ENCODE measurements at regions not wholly inside any gene's neighbourhood (a gene's known extent, or its start where the extent isn't known, plus 50 kb on each side); places are given as distances from the start of the nearest gene placed in this dataset.
A peak's percentile ranks its signal among the peaks of the same experiment; 100 is the strongest.

DNA sequence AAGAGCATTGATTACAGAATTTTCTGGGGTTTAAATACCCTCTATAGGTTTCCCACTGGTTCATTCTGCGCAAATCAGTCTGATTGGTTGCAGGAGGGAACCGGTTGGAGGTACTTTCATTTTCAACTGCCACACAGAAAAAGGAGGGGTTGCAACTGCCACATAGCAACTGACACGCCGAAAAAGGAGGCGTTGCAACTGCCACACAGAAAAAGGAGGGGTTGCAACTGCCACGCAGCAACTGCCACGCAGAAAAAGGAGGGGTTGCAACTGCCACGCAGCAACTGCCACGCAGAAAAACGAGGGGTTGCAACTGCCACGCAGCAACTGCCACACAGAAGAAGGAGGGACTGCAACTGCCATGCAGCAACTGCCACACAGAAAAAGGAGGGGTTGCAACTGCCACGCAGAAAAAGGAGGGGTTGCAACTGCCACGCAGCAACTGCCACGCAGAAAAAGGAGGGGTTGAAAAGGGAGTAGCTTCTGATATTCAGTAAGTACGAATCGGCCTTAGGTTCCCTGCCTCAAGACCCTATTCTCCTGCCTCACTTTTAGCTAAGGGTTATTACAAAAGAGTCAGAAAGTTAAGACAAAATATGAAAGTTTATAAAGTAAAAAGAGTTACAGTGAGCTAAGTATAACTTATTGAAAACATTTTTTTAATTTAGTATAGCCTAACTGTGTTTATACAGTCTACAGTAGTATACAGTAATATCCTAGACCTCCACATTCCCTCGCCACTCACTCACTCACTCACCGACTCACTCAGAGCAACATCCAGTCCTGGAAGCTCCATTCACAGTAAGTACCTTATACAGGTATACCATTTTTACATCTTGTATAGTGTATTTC, 431.8 kb downstream of the KCTD8 start (continued):
- TF ChIP-seq, protein P1, sequence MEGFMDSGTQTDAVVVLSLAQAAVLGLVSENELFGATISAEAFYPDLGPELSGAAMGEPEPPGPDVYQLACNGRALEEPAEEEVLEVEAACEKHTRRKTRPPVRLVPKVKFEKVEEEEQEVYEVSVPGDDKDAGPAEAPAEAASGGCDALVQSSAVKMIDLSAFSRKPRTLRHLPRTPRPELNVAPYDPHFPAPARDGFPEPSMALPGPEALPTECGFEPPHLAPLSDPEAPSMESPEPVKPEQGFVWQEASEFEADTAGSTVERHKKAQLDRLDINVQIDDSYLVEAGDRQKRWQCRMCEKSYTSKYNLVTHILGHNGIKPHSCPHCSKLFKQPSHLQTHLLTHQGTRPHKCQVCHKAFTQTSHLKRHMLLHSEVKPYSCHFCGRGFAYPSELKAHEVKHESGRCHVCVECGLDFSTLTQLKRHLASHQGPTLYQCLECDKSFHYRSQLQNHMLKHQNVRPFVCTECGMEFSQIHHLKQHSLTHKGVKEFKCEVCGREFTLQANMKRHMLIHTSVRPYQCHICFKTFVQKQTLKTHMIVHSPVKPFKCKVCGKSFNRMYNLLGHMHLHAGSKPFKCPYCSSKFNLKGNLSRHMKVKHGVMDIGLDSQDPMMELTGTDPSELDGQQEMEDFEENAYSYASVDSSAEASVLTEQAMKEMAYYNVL (CRISPR knock-in tag; IDR thresholded peaks at IDR 0.05; ENCODE audit: borderline replicate concordance): no peak
- no peak for TF ChIP-seq HNF4G (IDR thresholded peaks at IDR 0.05; ENCODE audit: borderline replicate concordance, low read depth, low read length)
- no peak for TF ChIP-seq HNF4G (CRISPR knock-in tag; IDR thresholded peaks at IDR 0.05; ENCODE audit: borderline replicate concordance, low read depth)
- TF ChIP-seq HNRNPLL (IDR thresholded peaks at IDR 0.05; ENCODE audit: low read depth, low read length, poor library complexity, severe bottlenecking): no peak
- TF ChIP-seq, protein P2, sequence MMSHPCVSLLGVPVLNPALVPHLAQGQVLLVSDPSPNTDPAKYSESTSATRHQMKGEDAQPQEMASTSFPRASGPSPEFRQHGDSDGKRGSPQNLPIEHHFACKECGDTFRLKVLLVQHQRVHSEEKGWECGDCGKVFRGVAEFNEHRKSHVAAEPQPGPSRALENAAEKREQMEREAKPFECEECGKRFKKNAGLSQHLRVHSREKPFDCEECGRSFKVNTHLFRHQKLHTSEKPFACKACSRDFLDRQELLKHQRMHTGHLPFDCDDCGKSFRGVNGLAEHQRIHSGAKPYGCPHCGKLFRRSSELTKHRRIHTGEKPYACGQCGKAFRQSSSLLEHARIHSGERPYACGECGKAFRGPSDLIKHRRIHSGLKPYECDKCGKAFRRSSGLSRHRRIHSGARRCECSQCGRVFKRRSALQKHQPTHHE (CRISPR knock-in tag; IDR thresholded peaks at IDR 0.05; ENCODE audit: borderline replicate concordance): no peak
- no peak for TF ChIP-seq ZMAT3 (CRISPR knock-in tag; conservative IDR thresholded peaks at IDR 0.05)
- TF ChIP-seq GTF2F1 (IDR thresholded peaks at IDR 0.05; ENCODE audit: low read length): no peak
- TF ChIP-seq RFXAP (CRISPR knock-in tag; IDR thresholded peaks at IDR 0.05; ENCODE audit: borderline replicate concordance): peak; percentile 65; the same call in 1 of the 2 replicates

DNA sequence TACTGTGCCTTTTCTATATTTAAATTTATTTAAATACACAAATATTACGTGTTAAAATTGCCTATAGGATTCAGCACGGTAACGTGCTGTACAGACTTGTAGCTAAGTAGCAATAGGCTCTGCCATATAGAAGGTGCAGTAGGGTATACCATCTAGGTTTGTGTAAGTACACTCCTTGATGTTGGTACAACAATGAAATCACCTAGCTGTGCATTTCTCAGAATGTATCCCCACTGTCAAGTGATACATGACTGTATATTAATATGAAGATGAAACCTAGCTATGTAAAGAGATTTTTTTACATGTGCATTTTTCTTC, 431.2 kb downstream of the KCTD8 start:
- Histone ChIP-seq H3K27me3 (ENCODE audit: control insufficient read depth in 1 of 2, insufficient read depth in 2 of 2, low read length in 2 of 2) (no peaks in the 10 kb centered on the region), H2AFZ (ENCODE audit: low read length) (peak overlapping the region; percentile 72), H3K9ac (ENCODE audit: insufficient read depth, low read depth, low read length) (peak overlapping the region; percentile 46; the same call in 1 of the 2 replicates), H3K4me1 (ENCODE audit: insufficient read depth, low read length) (no peaks in the 10 kb centered on the region), H3K9me3 (ENCODE audit: low read length) (no peaks in the 10 kb centered on the region), H3K79me2 (ENCODE audit: insufficient read depth, low read length) (no peaks in the 10 kb centered on the region), H3K4me3 (replicated peaks in 1 of 3; ENCODE audit: insufficient read depth in 1 of 3, low read depth in 2 of 3, low read length in 3 of 3) (peak overlapping the region; percentile 53 to 63 (median 58); a peak in 5 of 6 replicates), H4K20me1 (ENCODE audit: insufficient read depth, low read length) (no peaks in the 10 kb centered on the region), H3K4me2 (ENCODE audit: low read depth, low read length) (peak overlapping the region; percentile 84), H3K27ac (ENCODE audit: extremely low read length, insufficient read depth, low read length) (no peak overlapping the region), H3K36me3 (replicated peaks in 1 of 2; ENCODE audit: control insufficient read depth in 1 of 2, insufficient read depth in 2 of 2, low read length in 2 of 2) (no peaks in the 10 kb centered on the region)
- intact Hi-C loops (cut with micrococcal nuclease; ENCODE audit: unreplicated experiment) (no loop called here), in situ Hi-C loops (cut with HindIII; ENCODE audit: extremely low pct_ligation_motif_present, low pct_unique_long_range_greater_than_20kb) (no loop called here)
- CTCF ChIA-PET (ENCODE audit: low intra/inter-chr PET ratio, low total read pairs): no interaction called here
- FAIRE-seq (no peak), DNase-seq (ENCODE audit: low spot score) (no peak), ATAC-seq (peak; percentile 54)
- BruUV-seq (replicated peaks): TSS peak; percentile 66
- POLR2A ChIA-PET: no interaction called here
- 52% methylated on average over 3 of the region's 3 CpGs for WGBS (ENCODE audit: low lambda C conversion rate)
- TF ChIP-seq AKAP8 (CRISPR knock-in tag; IDR thresholded peaks at IDR 0.05): no peak
- TF ChIP-seq GTF3A (CRISPR knock-in tag; conservative IDR thresholded peaks at IDR 0.05): no peak
- no peak for TF ChIP-seq YEATS4 (CRISPR knock-in tag; IDR thresholded peaks at IDR 0.05; ENCODE audit: borderline replicate concordance)
- TF ChIP-seq, protein P3, sequence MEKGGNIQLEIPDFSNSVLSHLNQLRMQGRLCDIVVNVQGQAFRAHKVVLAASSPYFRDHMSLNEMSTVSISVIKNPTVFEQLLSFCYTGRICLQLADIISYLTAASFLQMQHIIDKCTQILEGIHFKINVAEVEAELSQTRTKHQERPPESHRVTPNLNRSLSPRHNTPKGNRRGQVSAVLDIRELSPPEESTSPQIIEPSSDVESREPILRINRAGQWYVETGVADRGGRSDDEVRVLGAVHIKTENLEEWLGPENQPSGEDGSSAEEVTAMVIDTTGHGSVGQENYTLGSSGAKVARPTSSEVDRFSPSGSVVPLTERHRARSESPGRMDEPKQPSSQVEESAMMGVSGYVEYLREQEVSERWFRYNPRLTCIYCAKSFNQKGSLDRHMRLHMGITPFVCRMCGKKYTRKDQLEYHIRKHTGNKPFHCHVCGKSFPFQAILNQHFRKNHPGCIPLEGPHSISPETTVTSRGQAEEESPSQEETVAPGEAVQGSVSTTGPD (CRISPR knock-in tag; IDR thresholded peaks at IDR 0.05): no peak
- no peak for TF ChIP-seq HDAC1 (CRISPR knock-in tag; IDR thresholded peaks at IDR 0.05)

All from HepG2 (cell line).